ENCODE measurements at regions not wholly inside any gene's neighbourhood (a gene's known extent, or its start where the extent isn't known, plus 50 kb on each side); places are given as distances from the start of the nearest gene placed in this dataset.

DNA sequence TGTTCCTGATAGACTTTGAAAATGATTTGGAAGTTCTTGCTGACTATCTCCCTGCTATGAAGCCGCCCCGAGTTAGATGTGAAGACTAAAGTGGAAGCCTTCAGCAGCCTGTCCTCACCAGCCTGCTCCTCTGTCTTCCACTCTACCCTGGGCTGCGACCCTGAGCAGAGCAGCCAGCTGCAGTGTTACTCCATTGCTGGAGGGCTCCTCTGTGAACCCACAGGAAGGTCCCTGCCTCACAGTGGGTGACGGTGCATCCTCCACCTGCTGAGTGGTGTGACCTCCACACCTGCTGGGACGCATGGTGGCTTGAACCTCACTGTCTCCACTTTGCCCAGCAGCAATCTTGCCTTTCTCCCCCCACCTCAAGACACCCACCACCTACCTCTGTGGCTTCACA is 116.4 kb downstream of the IRS2 start:
- DNase-seq (ENCODE audit: low spot score): no peak

DNA sequence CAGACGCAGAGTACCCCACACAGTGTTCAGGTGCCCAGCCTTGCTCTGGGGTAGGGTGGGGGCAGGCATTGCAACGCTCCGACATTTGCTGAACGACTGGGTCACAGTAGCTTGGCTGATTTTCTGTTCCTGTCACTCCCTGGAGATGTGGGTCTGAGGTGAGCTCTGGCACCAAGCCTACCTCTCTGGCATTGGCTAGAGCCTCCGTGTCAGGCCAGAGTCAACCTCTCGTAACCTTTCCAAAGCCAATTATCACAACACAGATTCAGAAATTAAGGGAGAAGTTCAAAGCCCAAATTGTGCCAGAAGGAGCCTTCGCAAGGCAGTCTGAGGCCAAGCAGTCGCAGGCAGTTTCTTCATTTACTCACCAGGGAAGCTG is 117.2 kb downstream of the IRS2 start:
- DNase-seq (ENCODE audit: low spot score): no peak

DNA sequence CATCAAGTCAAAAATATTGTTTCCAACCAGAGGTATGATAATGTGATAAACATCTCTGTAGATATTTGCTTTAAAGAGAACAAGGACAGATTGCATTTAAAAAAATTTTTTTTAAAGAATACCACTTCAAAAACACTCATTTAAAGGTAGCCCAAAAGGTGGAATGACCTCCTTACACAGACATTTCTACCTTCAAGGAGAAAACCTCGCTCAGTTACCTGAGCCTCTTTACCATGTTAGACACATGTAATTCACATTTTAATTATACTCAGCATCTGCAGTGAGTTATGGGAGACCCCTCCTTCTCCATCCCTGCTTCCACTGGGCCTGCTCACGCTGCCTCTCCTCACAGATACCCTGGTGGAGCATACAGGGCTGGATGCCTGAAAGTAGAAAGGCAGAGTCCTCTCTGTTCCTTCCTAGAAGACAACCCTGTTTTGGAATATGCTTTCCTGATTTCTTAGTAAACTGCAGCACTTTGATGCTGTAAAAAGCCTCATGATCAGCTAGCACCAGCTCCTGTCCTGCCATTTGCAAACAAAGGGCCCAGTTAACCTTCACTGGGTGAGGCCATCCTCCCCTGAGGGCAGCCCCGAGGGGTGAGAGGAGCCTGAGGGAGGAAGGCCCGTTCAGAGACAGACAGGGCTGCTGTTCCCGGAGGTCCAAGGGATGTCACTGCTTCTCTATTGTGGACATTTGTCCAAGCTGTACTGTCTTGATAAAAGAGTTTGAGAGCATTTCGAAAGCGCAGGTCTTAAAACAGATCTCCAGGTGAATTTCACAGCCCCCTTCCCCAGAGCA is 117.8 kb downstream of the IRS2 start:
- DNase-seq (ENCODE audit: low spot score): no peak

DNA sequence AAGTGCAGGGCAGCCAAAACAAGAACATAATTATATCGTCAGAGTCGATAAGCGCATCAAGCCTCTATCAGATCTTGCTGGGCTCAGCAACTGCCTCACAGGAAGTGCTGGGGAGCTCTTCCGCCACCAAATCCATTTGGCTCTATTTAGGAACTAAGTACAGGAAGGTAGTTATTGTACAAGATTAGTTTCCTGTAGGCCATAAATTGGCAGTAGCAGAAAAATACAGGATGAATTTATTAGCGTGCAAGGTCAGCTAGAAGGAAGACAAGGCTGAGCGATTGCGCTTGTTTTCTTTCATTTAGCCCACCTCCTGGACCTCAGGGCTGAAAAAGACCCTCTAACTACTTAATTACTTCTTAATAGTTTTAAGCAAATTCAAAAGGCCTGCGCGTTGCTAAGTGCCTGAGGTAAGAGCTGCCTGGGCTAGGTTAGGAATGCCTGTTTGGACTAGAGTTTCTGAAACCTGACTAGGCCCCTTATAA is 118.5 kb downstream of the IRS2 start:
- no peak for DNase-seq (ENCODE audit: low spot score)

DNA sequence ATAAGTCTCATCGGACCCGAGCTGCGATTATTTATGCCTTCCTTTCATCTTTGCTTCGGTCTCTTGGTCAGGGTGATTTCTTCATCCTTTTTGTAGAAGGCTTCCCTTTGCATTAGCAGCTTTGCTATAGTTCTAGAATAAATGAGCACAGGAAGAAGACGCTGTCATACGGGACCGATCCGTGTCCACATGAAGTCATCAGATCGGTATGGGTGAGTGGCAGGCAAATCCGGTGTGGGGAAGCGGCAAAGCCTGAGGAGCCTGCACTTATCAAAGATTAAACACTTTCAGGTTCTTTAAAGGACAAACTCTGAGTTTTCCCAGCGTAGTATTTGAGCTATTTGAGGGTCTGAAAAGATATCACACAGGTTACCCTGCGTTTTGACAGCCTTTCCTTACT is 119.3 kb downstream of the IRS2 start:
- no peak for DNase-seq (ENCODE audit: low spot score)

DNA sequence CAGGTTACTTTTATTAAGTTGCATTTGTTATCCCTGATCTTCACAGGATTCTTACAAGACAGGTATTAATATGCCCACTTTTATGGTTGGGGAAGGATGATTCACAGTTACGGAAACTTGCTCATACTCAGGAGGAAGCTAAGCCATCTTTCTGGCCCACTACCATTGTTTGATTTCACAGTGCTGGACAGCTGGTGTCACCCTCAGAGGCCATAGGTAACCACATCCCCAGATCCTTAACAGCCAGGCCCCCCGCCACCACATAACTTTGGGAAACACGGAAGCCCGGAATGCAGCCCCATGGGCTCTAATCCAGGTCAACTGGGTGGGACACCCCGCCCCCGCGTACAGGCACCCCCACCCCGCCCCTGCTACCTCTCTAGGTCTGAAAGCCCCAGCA is 119.7 kb downstream of the IRS2 start:
- DNase-seq (ENCODE audit: low spot score): no peak

DNA sequence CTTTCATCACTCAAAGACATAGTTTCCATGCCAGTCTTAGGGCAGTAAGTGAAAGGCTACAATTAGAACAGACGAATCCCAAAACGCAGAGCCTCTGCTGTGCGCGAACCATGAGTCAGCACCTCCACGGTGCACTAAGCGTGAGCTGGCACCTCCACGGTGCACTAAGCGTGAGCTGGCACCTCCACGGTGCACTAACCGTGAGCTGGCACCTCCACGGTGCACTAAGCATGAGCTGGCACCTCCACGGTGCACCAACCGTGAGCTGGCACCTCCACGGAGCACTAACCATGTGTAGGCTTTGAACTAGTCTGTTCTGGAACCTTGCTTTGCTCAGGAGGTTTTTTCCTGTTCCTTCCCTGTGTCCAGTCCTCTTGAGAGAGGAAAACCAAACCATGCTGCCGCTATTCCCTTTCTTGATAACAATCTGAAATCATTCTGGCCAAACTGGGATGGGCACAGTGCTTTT is 120.6 kb downstream of the IRS2 start:
- no peak for DNase-seq (ENCODE audit: low spot score)

DNA sequence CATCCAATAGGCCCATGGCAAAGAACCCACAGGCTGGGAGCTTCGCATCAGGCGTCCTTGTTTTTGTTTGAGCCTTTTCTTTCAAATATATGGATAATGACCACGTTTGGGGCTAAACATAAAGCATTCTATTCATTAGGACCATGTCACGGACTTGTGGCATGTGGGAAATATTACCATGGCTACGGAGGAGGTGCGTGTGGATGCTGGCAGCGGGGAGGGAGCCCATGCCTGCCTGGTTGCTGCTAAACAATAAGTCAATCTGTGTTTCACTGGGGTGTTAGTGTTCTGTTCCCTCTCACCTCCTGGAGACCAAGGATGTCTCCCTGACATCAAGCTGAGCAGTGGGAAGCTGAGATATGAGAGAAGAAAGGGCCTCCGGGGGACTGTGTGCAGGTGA is 121.1 kb downstream of the IRS2 start:
- no peak for DNase-seq (ENCODE audit: low spot score)

DNA sequence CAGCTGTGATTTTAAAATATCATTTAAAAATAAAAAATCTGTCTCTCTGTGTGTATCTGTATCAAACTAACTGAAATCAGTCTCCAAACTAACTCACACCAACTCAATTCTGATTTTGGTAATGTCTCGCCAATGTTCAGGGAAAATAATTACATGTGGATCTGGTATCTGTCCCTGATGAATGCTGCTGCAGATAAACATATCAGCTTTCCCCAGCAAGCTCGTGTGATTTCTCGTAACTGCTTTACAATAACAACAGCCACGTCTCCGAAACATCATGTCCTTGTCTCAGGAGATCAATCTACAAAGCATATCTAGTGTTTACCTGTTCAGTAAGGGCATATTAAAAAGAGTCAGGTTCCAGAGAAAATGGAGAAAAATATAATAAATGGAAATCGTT is 129.0 kb downstream of the IRS2 start:
- no peak for DNase-seq (ENCODE audit: low spot score)

DNA sequence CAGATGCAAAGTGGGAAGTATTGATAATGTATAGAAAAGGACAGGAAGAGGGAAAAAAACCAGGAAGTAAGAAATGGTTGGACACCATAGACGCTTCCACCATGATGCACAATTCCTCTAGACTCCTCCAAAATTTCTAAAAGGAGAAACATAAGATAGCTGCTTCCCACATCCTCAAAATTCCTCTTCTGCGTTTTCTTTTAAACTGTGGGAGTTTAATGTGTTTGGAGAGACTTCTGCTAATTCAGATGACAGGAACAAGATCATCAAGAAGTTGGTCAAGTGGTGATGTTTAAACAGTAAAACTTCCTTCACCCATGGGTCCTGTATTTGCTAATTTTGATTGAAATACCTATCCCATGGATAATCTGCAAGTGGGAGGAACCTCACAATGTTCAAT is 130.2 kb downstream of the IRS2 start:
- DNase-seq (ENCODE audit: low spot score): no peak

DNA sequence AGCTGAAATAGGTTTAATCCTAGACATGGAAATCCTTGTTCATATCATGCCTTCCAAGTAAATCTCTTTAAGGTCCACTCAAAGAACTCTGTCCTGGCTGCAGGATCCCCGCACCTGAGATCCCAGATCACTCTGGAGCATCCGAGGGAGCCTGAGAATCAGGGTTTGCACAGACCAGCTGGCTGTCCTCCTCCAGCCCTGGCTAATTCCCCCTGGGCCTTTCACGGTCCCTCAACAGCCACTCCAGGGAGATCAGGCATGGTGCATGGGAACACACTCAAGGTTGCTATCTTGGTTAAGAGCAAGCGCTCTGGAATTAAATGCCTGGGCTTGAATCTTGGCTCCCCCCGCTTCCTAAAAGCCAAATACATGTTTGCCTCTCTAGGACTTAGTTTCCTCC is 130.8 kb downstream of the IRS2 start:
- no peak for DNase-seq (ENCODE audit: low spot score)

DNA sequence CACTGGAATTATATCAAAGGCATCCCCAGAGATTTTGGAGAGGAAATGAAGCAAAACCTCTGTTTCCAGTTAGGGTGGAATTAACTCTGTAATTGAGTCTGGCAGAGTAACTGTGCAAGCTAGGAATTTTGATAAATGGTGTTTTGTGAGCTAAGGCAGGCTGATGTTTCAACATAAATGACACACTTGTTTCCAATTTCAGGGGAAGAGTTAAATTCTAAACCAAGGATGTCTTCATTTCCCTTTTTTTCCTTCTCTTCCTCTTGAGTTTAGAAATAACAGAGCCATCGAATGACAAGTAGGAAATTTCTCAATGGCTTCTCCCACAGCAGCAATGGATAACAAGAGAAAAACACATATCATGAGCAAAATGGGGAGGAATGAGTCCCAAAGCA is 131.2 kb downstream of the IRS2 start:
- DNase-seq (ENCODE audit: low spot score): no peak

DNA sequence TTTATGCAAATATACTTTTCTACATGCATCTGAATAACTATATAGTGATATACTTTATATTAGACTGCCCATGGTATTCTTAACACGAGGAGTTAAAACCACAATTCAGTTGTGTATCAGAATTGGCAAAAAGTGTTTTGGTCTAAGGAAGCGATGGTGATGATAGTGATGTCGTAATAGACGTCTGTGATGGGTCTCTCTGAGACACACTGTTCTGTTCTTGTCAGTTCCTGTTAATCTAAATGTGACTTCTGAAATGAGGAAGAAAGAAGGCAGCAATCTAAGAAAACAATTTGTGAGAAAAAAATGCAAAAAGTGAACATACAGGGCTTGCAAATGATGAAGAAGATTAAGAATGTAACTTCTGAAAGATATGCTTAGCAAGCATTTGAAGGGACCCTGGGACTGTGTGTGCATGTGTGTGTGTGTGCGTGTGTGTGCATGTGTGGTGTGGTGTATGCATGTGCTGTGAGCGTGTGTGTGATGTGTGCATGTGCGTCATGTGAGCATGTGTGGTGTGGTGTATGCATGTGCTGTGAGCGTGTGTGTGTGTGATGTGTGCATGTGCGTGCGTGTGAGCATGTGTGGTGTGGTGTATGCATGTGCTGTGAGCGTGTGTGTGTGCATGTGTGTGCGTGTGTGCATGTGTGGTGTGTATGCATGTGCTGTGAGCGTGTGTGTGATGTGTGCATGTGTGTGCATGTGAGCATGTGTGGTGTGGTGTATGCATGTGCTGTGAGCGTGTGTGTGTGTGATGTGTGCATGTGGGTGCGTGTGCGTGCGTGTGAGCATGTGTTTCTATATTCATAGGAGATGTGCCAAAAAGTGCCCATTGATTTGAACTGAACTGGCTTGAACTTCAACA is 131.8 kb downstream of the IRS2 start:
- DNase-seq (ENCODE audit: low spot score): no peak

DNA sequence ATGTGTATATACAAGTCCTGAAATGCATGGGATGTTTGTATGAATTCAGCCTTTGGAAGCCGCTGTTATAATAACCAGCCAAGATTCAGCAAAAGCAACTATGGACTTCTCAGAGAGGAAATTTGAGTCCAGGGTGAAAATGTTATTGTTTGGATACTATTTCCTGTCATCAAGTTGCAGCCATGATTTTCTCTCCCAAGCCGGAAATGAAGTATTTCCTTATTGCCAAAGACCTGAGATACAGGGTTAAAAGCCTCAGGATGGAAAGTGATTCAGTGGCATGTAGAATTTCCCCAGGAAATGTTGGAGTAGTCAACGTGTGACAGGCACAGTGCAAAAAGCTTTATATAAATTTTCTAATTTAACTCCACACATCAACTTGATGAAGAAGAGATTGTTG is 133.9 kb downstream of the IRS2 start:
- DNase-seq (ENCODE audit: low spot score): no peak

DNA sequence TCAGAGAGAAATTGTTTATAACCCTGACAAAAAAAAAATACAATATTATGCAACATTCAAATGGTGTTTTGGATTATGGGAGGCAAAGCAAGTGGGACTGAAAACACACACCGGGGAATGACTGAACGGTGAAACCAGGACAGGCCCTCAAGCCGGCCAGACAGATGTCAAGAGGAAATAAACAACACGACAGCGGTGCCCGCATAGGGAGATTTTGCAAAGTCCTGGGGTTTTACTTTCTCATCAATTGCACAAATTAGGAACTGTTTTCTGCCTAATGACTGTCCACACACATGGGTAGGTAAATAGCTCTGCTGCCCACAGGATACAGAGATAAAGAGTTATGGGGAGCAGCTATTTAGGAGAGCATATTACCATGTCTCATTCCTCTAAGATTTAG is 134.5 kb downstream of the IRS2 start:
- no peak for DNase-seq (ENCODE audit: low spot score)

DNA sequence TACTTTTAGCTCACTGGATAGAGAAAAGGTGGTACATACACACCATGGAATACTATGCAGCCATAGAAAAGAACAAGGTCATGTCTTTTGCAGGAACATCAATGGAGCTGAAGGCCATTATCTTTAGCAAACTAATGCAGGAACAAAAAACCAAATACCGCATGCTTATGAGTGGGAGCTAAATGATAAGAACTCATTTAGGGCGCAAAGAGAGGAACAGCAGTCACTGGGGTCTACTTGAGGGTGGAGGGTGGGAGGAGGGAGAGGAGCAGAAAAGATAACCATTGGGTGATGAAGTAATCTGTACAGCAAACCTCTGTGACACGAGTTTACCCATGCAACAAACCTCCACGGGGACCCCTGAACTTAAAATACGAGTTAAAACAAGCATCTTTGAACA is 135.1 kb downstream of the IRS2 start:
- no peak for DNase-seq (ENCODE audit: low spot score)

DNA sequence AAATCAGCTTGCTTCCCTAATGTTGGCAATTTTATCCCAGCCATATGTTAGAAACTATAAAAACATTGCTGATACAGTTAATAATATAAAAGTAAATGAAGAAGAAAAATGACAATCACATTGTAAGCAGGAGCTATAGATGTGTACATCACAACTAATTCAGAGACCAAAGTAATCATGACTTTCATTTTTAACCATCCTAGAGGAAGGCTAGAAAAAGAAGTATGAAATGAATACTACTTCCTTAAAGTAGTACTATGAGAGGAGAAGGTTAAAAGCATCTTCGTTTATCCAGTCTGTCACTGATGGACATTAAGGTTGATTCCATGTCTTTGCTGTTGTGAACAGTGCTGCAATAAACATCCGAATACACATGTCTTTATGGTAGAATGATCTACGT is 135.5 kb downstream of the IRS2 start:
- no peak for DNase-seq (ENCODE audit: low spot score)

DNA sequence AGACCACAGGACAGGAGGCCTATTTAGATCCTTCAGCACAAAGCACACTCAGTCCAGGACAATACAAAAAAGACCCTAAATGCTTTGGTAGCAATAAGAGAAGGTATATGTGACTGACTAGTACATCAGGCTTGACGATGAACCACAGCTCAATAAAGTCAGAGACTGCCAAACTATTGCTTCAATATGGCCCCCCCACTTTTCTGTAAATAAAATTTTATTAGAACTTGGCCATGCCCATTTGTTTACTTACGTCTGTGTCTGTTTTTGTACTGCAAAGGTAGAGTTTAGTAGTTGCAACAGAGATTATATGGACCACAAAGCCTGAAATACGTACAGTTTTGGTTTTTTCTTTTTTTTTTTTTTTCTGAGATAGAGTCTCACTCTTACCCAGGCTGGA is 136.7 kb downstream of the IRS2 start:
- DNase-seq (ENCODE audit: low spot score): no peak

DNA sequence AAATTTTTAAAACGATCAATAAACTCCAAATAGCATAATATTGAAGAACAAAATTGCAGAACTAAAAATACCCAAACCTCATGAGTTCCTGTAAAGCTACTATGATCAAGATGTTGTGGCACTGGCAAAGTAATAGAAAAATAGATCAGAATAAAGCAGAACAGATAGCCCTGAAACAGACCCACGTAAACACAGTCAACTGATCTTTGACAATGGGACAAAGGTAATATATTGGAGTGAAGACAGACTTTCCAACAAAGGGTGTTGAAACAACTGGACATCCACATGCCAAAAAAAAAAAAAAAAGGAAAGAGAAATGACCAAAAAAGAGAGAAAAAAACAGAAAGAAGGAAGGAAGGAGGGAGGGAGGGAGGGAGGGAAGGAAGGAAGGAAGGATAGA is 138.7 kb downstream of the IRS2 start:
- no peak for DNase-seq (ENCODE audit: low spot score)

DNA sequence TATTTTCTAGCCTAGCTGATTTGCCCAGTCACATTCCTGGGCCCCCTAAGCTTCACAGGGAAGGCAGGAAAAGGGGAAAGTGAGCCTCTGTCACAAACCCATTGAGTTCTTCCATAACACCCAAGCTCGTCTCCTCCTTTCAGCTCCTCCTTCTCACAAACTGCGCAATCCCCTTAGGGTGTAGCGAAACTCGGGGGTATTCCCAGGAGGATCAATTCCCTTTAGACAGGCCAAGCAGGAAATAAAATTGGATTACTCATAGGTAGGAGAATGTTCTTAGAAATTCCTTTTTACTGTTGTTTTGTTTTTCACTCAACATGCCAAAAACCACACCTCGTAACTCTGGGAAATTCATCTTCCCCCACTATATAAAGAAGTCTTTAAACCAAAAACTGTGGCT is 139.3 kb downstream of the IRS2 start:
- no peak for DNase-seq (ENCODE audit: low spot score)

DNA sequence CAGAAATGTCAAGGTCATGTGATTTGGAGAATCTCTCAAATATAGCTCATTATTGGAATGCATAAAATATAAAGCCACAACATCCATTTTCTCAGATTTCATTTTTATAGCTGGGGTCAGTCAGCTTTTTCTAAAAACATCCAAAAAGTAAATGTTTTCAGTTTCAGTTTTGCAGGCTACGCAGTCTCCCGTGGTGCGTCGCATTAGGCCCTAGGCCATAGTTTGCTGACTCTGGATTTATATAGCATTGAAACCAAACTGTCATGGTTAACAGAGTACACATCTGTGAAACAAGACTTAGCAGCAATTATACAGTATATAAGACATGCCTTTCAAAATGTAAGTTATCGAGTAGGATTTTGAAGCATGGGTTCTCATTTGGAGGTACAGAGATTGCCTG is 140.0 kb downstream of the IRS2 start:
- DNase-seq (ENCODE audit: low spot score): no peak

DNA sequence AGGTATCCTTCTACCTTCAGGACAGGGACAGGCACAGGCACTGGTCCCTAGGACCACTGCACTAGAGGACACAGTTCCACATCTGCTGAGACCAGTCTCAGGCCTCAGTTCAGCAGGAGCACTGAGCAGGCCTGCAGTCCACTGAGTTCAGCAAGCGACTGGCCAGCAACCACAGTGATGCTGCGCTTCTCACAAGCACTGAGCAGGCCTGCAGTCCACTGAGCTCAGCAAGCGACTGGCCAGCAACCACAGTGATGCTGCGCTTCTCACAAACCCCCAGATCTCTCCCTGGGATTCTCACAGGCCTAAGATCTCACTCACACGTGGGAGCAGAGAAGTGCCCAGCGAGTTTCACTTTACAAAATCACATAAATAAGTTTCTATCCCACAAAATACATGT is 140.6 kb downstream of the IRS2 start:
- DNase-seq (ENCODE audit: low spot score): no peak

DNA sequence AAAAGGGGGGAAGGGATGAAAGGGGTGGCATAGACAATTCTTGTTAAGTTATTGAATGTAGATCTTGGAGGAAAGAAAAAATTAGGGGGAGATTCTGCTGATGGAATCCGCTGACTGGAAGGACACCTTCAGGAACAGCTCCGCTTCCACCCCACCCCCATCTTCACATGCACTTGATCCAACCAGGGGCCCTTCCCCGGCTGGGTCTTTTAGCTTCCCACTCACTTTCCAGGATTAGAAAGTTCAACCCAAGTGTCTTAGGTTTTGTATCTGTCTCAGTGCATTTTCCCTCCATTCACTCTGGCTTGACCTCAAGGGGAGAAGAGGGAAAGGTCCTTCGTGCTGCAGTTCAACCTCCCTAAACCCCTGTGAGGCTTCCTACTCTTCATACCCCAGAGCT is 141.4 kb downstream of the IRS2 start:
- no peak for DNase-seq (ENCODE audit: low spot score)

Data from CD4-positive, alpha-beta T cell treated with Interleukin-2 at 100 ng/mL for 4 hours (primary cell).